Stomach (tissue), 4 donors: ENCODE measurements at regions not wholly inside any gene's neighbourhood (a gene's known extent, or its start where the extent isn't known, plus 50 kb on each side); places are given as distances from the start of the nearest gene placed in this dataset.
"Not testable (repeated sequence)": the region's sequence is repeated elsewhere in the genome, so short reads cannot be mapped to it uniquely, and the experiment has no call there.

Experiments used
- POLR2A ChIP-seq, 4 donors: fragments of 450-650 bp; IDR thresholded peaks; one replicate each; pipeline ENCODE4 v1.6.1; 2016; ENCODE audit warnings: antibody characterized with exemption in 4 of 4, control low read depth in 2 of 4, mild to moderate bottlenecking in 1 of 4, moderate library complexity in 1 of 4
- POLR2AphosphoS5 ChIP-seq, 3 donors: sonication (generic); formaldehyde crosslinking; IDR thresholded peaks; one replicate each; pipeline ENCODE4 v1.6.1; 2016; ENCODE audit warnings: antibody characterized with exemption in 3 of 3
- TF ChIP-seq, protein P1 (sequence below), 7 experiments: fragments of 450-650 bp in 4 of 7; fragments of 200-600 bp in 3 of 7; sonication (generic) in 3 of 7; IDR thresholded peaks; one replicate each; pipeline ENCODE4 v1.5.1; 2016 to 2019; ENCODE audit warnings: antibody characterized with exemption in 7 of 7, control low read depth in 2 of 7, mild to moderate bottlenecking in 1 of 7

GRCh38 chr1:199626228-199626627, 401.3 kb upstream of the NR5A2 start:
- TF ChIP-seq POLR2A, POLR2AphosphoS5 (IDR thresholded peaks at IDR 0.05): not testable (repeated sequence)
- TF ChIP-seq, protein P1, sequence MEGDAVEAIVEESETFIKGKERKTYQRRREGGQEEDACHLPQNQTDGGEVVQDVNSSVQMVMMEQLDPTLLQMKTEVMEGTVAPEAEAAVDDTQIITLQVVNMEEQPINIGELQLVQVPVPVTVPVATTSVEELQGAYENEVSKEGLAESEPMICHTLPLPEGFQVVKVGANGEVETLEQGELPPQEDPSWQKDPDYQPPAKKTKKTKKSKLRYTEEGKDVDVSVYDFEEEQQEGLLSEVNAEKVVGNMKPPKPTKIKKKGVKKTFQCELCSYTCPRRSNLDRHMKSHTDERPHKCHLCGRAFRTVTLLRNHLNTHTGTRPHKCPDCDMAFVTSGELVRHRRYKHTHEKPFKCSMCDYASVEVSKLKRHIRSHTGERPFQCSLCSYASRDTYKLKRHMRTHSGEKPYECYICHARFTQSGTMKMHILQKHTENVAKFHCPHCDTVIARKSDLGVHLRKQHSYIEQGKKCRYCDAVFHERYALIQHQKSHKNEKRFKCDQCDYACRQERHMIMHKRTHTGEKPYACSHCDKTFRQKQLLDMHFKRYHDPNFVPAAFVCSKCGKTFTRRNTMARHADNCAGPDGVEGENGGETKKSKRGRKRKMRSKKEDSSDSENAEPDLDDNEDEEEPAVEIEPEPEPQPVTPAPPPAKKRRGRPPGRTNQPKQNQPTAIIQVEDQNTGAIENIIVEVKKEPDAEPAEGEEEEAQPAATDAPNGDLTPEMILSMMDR (IDR thresholded peaks at IDR 0.05) = not testable (repeated sequence)
